Panc1 (cell line): ENCODE measurements at regions not wholly inside any gene's neighbourhood (a gene's known extent, or its start where the extent isn't known, plus 50 kb on each side); places are given as distances from the start of the nearest gene placed in this dataset.

Experiments used
- ATAC-seq: fragments of 200-7000 bp; cut with Tn5 transposase; 2 replicates; pipeline ENCODE4 v1.9.1; 2020; ENCODE audit warnings: mild to moderate bottlenecking, moderate library complexity
- BruUV-seq: library from RNA; stranded (reverse); fragments of 400-500 nt; replicated peaks from 2 replicates; lab custom pipeline; 2021; lab: Mats Ljungman, UMichigan
- CTCF ChIA-PET: fragments of 300-600 bp; sonication (Branson Sonifier 250); formaldehyde crosslinking; loops from one replicate; lab custom pipeline; 2022; ENCODE audit warnings: antibody characterized with exemption; lab: Charles Lee
- POLR2A ChIA-PET: fragments of 300-600 bp; sonication (Branson Sonifier 250); formaldehyde crosslinking; loops from one replicate; lab custom pipeline; 2022; ENCODE audit warnings: antibody characterized with exemption; lab: Charles Lee
- DNase-seq: peaks from one replicate; pipeline ENCODE4 v3.0.0-alpha.2; 2010; ENCODE audit warnings: low read depth, low spot score
- H3K27ac ChIP-seq: 2 replicates; pipeline ENCODE4 v1.5.1; 2011; ENCODE audit warnings: mild to moderate bottlenecking, low read length, inconsistent platforms
- H3K27me3 ChIP-seq: fragments of 200-500 bp; sonication (Bioruptor generic); 2 replicates; pipeline ENCODE4 v1.6.0; 2014; ENCODE audit warnings: low read length, inconsistent platforms; ENCODE audit not compliant: control insufficient read depth, insufficient read depth
- H3K36me3 ChIP-seq: fragments of 200-500 bp; sonication (Bioruptor generic); 2 replicates; pipeline ENCODE4 v1.5.1; 2014; ENCODE audit warnings: inconsistent platforms, mild to moderate bottlenecking, low read length, moderate library complexity; ENCODE audit not compliant: control insufficient read depth, insufficient read depth
- H3K4me1 ChIP-seq: 2 replicates; pipeline ENCODE4 v1.5.1; 2011; ENCODE audit warnings: inconsistent platforms, mild to moderate bottlenecking, low read length, moderate library complexity; ENCODE audit not compliant: control insufficient read depth, insufficient read depth
- H3K4me3 ChIP-seq, 2 experiments: 2 replicates each; pipeline ENCODE4 v1.5.1; 2011 to 2012; ENCODE audit warnings: low read depth in 2 of 2, low read length in 2 of 2, mild to moderate bottlenecking in 2 of 2, inconsistent platforms in 1 of 2, moderate library complexity in 1 of 2
- H3K9me3 ChIP-seq: fragments of 200-500 bp; sonication (Bioruptor generic); 2 replicates; pipeline ENCODE4 v1.5.1; 2014; ENCODE audit warnings: low read depth, mild to moderate bottlenecking, inconsistent platforms, low read length, moderate library complexity; ENCODE audit not compliant: control insufficient read depth, insufficient read depth
- POLR2AphosphoS5 ChIP-seq: IDR thresholded peaks from 2 replicates; pipeline ENCODE4 v1.6.1; 2012; ENCODE audit warnings: mild to moderate bottlenecking, low read depth, low read length, moderate library complexity
- SIN3A ChIP-seq: IDR thresholded peaks from 2 replicates; pipeline ENCODE4 v1.6.1; 2012; ENCODE audit warnings: low read depth, mild to moderate bottlenecking, low read length, moderate library complexity, borderline replicate concordance; ENCODE audit not compliant: insufficient read depth
- TCF7L2 ChIP-seq: IDR thresholded peaks from 2 replicates; pipeline ENCODE4 v1.6.1; 2011; ENCODE audit warnings: mild to moderate bottlenecking, low read depth, low read length, inconsistent platforms
- in situ Hi-C: cut with HindIII; loops from 2 replicates; pipeline ENCODE4 v1.10.0; 2016; ENCODE audit warnings: low sequenced_read_pairs, low pct_unique_long_range_greater_than_20kb
- intact Hi-C: fragments of 100-400 bp; cut with micrococcal nuclease; formaldehyde crosslinking; loops from one replicate; pipeline ENCODE4 v1.10.0; 2022; ENCODE audit not compliant: unreplicated experiment
- TF ChIP-seq, protein P1 (sequence below): fragments of 450-650 bp; IDR thresholded peaks from 2 replicates; pipeline ENCODE4 v1.5.1; 2017; ENCODE audit warnings: mild to moderate bottlenecking
- TF ChIP-seq, protein P2 (sequence below), 2 experiments: IDR thresholded peaks; 2 replicates each; pipeline ENCODE4 v1.6.1; 2011 to 2012; ENCODE audit warnings: low read depth in 2 of 2, control low read depth in 1 of 2, low read length in 1 of 2, mild to moderate bottlenecking in 1 of 2, moderate library complexity in 1 of 2; ENCODE audit not compliant: insufficient read depth in 1 of 2

DNA sequence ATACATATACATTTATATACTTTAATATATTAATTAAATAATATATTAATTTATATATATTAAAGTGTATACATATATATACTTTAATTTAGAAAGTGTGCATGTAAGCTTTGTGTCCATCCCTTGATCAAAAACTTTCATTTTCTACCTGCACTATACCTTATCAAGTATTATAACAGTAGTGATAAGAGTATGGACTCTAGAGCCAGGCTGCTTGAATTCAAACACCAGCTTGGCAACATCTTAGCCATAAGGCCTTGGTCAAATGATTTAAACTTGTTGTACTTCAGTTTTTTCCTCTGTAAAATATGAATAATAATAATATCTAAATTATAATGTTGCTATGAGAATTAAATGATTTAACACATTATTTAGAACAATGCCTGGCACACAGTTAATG lies 327.6 kb upstream of the NECTIN3 start:
- H3K36me3 ChIP-seq: no peaks in the 10 kb centered on the region
- DNase-seq: no peak
- H3K4me3 ChIP-seq: no peak overlapping the region
- no peaks in the 10 kb centered on the region for H3K27me3 ChIP-seq
- ATAC-seq: no peak
- no TSS peak for BruUV-seq
- intact Hi-C loops: no loop called here
- no peaks in the 10 kb centered on the region for H3K9me3 ChIP-seq
- H3K27ac ChIP-seq: no peak overlapping the region
- CTCF ChIA-PET: no interaction called here
- TF ChIP-seq SIN3A: no peak
- no peak for TF ChIP-seq POLR2AphosphoS5
- TF ChIP-seq, protein P1, sequence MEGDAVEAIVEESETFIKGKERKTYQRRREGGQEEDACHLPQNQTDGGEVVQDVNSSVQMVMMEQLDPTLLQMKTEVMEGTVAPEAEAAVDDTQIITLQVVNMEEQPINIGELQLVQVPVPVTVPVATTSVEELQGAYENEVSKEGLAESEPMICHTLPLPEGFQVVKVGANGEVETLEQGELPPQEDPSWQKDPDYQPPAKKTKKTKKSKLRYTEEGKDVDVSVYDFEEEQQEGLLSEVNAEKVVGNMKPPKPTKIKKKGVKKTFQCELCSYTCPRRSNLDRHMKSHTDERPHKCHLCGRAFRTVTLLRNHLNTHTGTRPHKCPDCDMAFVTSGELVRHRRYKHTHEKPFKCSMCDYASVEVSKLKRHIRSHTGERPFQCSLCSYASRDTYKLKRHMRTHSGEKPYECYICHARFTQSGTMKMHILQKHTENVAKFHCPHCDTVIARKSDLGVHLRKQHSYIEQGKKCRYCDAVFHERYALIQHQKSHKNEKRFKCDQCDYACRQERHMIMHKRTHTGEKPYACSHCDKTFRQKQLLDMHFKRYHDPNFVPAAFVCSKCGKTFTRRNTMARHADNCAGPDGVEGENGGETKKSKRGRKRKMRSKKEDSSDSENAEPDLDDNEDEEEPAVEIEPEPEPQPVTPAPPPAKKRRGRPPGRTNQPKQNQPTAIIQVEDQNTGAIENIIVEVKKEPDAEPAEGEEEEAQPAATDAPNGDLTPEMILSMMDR: no peak
- no peak for TF ChIP-seq TCF7L2
- TF ChIP-seq, protein P2, sequence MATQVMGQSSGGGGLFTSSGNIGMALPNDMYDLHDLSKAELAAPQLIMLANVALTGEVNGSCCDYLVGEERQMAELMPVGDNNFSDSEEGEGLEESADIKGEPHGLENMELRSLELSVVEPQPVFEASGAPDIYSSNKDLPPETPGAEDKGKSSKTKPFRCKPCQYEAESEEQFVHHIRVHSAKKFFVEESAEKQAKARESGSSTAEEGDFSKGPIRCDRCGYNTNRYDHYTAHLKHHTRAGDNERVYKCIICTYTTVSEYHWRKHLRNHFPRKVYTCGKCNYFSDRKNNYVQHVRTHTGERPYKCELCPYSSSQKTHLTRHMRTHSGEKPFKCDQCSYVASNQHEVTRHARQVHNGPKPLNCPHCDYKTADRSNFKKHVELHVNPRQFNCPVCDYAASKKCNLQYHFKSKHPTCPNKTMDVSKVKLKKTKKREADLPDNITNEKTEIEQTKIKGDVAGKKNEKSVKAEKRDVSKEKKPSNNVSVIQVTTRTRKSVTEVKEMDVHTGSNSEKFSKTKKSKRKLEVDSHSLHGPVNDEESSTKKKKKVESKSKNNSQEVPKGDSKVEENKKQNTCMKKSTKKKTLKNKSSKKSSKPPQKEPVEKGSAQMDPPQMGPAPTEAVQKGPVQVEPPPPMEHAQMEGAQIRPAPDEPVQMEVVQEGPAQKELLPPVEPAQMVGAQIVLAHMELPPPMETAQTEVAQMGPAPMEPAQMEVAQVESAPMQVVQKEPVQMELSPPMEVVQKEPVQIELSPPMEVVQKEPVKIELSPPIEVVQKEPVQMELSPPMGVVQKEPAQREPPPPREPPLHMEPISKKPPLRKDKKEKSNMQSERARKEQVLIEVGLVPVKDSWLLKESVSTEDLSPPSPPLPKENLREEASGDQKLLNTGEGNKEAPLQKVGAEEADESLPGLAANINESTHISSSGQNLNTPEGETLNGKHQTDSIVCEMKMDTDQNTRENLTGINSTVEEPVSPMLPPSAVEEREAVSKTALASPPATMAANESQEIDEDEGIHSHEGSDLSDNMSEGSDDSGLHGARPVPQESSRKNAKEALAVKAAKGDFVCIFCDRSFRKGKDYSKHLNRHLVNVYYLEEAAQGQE (IDR thresholded peaks at IDR 0.05; ENCODE audit: insufficient read depth in 1 of 2, low read depth in 2 of 2, low read length in 1 of 2): no peak
- POLR2A ChIA-PET: no interaction called here
- in situ Hi-C loops: no loop called here
- H3K4me1 ChIP-seq: no peaks in the 10 kb centered on the region

DNA sequence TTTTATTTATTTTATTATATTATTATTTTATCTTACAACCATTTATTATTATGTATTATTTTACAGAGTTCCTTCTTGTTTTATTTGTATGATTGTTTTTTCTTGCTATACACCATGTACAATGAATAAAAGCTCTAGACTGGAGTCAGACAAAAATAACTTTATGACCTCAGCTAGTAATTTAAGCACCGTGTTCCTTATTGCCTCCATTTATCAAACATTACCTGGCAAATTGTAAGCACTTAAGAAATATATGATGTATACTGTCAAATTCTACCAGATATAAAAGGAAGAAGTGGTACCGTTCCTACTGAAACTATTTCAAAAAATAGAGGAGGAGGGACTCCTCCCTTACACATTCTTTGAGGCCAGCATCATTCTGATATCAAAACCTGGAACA lies 326.9 kb upstream of the NECTIN3 start:
- intact Hi-C loops (no loop called here), in situ Hi-C loops (no loop called here)
- Histone ChIP-seq H3K27me3 (no peaks in the 10 kb centered on the region), H3K27ac (no peak overlapping the region), H3K4me3 (no peak overlapping the region), H3K9me3 (no peaks in the 10 kb centered on the region), H3K4me1 (no peaks in the 10 kb centered on the region), H3K36me3 (no peaks in the 10 kb centered on the region)
- TF ChIP-seq TCF7L2 (no peak), SIN3A (no peak), POLR2AphosphoS5 (no peak)
- TF ChIP-seq, protein P2 (IDR thresholded peaks at IDR 0.05; ENCODE audit: insufficient read depth in 1 of 2, low read depth in 2 of 2, low read length in 1 of 2): no peak
- TF ChIP-seq, protein P1: no peak
- DNase-seq: no peak
- no TSS peak for BruUV-seq
- no peak for ATAC-seq
- ChIA-PET POLR2A (no interaction called here), CTCF (no interaction called here)
